ENCODE measurements at regions not wholly inside any gene's neighbourhood (a gene's known extent, or its start where the extent isn't known, plus 50 kb on each side); places are given as distances from the start of the nearest gene placed in this dataset.

- Histone ChIP-seq H3K4me2 (no peak overlapping the region), H3K9ac (no peak overlapping the region), H3K9me2 (no peaks in the 10 kb centered on the region), H3K4me1 (ENCODE audit: control insufficient read depth in 1 of 2, insufficient read depth in 2 of 2, low read depth in 1 of 2, low read length in 1 of 2) (no peaks in the 10 kb centered on the region; a peak in 1 of 4 replicates), H3K36me3 (replicated peaks in 1 of 2; ENCODE audit: control insufficient read depth in 1 of 2, insufficient read depth in 2 of 2, low read length in 1 of 2) (no peaks in the 10 kb centered on the region), H3F3A (replicated peaks; ENCODE audit: insufficient read depth) (no peaks in the 10 kb centered on the region), H3K27me3 (ENCODE audit: insufficient read depth) (no peaks in the 10 kb centered on the region), H2AFZ (ENCODE audit: low read depth) (no peak overlapping the region), H3K9me3 (no peaks in the 10 kb centered on the region), H3K4me3 (ENCODE audit: low read depth in 2 of 2, low read length in 1 of 2) (no peak overlapping the region), H3K79me2 (ENCODE audit: insufficient read depth) (no peaks in the 10 kb centered on the region), H3K27ac (ENCODE audit: low read depth in 2 of 2, low read length in 1 of 2) (no peak overlapping the region), H4K20me1 (ENCODE audit: insufficient read depth) (no peaks in the 10 kb centered on the region)
- no peak for DNase-seq
- POLR2A ChIA-PET: no interaction called here
- TF ChIP-seq EZH2phosphoT487 (IDR thresholded peaks at IDR 0.05; ENCODE audit: borderline replicate concordance, low read depth) (no peak), FOXJ3 (CRISPR knock-in tag; IDR thresholded peaks at IDR 0.05) (no peak), SIN3A (IDR thresholded peaks at IDR 0.05; ENCODE audit: borderline replicate concordance, low read depth, low read length) (no peak), RXRA (IDR thresholded peaks at IDR 0.05; ENCODE audit: borderline replicate concordance, low read depth) (no peak), EP300 (IDR thresholded peaks at IDR 0.05; ENCODE audit: borderline replicate concordance in 1 of 2, low read depth in 1 of 2, low read length in 1 of 2) (no peak), ELF1 (IDR thresholded peaks at IDR 0.05) (no peak), REST (IDR thresholded peaks at IDR 0.05; ENCODE audit: low read depth, low read length) (no peak), TCF12 (IDR thresholded peaks at IDR 0.05) (no peak), GABPA (IDR thresholded peaks at IDR 0.05; ENCODE audit: low read depth) (no peak), RAD21 (IDR thresholded peaks at IDR 0.05; ENCODE audit: low read length) (no peak), POLR2AphosphoS5 (IDR thresholded peaks at IDR 0.05; ENCODE audit: low read depth, low read length) (no peak), FOSL2 (IDR thresholded peaks at IDR 0.05; ENCODE audit: borderline replicate concordance, low read depth) (no peak), FOXM1 (IDR thresholded peaks at IDR 0.05; ENCODE audit: low read depth) (no peak), RCOR1 (IDR thresholded peaks at IDR 0.05; ENCODE audit: low read length) (no peak)
- WGBS (ENCODE audit: low lambda C conversion rate): 29% methylated on average over 3 of the region's 3 CpGs
- CTCF ChIA-PET: no interaction called here
Measured at GRCh38 chr15:53158995-53159394, 368.9 kb upstream of the ONECUT1 start.

GRCh38 chr15:53133255-53133850 is 343.2 kb upstream of the ONECUT1 start:
- Histone ChIP-seq H2AFZ (ENCODE audit: low read depth) (no peak overlapping the region), H3K4me2 (no peak overlapping the region), H3K9me3 (no peaks in the 10 kb centered on the region), H4K20me1 (ENCODE audit: insufficient read depth) (no peaks in the 10 kb centered on the region), H3K79me2 (ENCODE audit: insufficient read depth) (no peaks in the 10 kb centered on the region), H3K4me3 (ENCODE audit: low read depth in 2 of 2, low read length in 1 of 2) (no peak overlapping the region), H3K27me3 (ENCODE audit: insufficient read depth) (no peaks in the 10 kb centered on the region; the same call in 1 of the 2 replicates), H3K9me2 (no peaks in the 10 kb centered on the region), H3K36me3 (replicated peaks in 1 of 2; ENCODE audit: control insufficient read depth in 1 of 2, insufficient read depth in 2 of 2, low read length in 1 of 2) (no peaks in the 10 kb centered on the region), H3K4me1 (ENCODE audit: control insufficient read depth in 1 of 2, insufficient read depth in 2 of 2, low read depth in 1 of 2, low read length in 1 of 2) (no peaks in the 10 kb centered on the region), H3K27ac (ENCODE audit: low read depth in 2 of 2, low read length in 1 of 2) (no peak overlapping the region), H3F3A (replicated peaks; ENCODE audit: insufficient read depth) (no peaks in the 10 kb centered on the region), H3K9ac (no peak overlapping the region)
- TF ChIP-seq SMC3 (IDR thresholded peaks at IDR 0.05; ENCODE audit: low read depth, low read length) (no peak), TAF1 (IDR thresholded peaks at IDR 0.05; ENCODE audit: borderline replicate concordance, low read depth, low read length) (no peak), EZH2phosphoT487 (IDR thresholded peaks at IDR 0.05; ENCODE audit: borderline replicate concordance, low read depth) (no peak), FOXJ3 (CRISPR knock-in tag; IDR thresholded peaks at IDR 0.05) (no peak)
- ChIA-PET CTCF (interaction anchor here (0.9 kb wide), 1 partner anchor 8 kb away, joined by 3 read pairs; no protein-coding TSS in a partner anchor), POLR2A (no interaction called here)
- WGBS (ENCODE audit: low lambda C conversion rate): 3% methylated on average over 6 of the region's 6 CpGs
- no peak for DNase-seq

Measured in SK-N-SH (cell line).